H9 (cell line): ENCODE measurements at regions not wholly inside any gene's neighbourhood (a gene's known extent, or its start where the extent isn't known, plus 50 kb on each side); places are given as distances from the start of the nearest gene placed in this dataset.

Experiments used
- DNase-seq: peaks from one replicate; pipeline ENCODE4 v3.0.0-alpha.2; 2017
- H2AFZ ChIP-seq: one replicate; pipeline ENCODE4 v1.6.1; 2013; ENCODE audit warnings: mild to moderate bottlenecking, low read length, control low read depth, moderate library complexity
- H2AK5ac ChIP-seq: 2 replicates; pipeline ENCODE4 v1.6.1; 2013; ENCODE audit warnings: low read length, control low read depth, mixed read lengths; ENCODE audit not compliant: insufficient read length
- H2BK120ac ChIP-seq: one replicate; pipeline ENCODE4 v1.6.1; 2013; ENCODE audit warnings: low read depth, mild to moderate bottlenecking, low read length, control low read depth, inconsistent platforms; ENCODE audit not compliant: poor library complexity, severe bottlenecking
- H2BK12ac ChIP-seq: 2 replicates; pipeline ENCODE4 v1.6.1; 2013; ENCODE audit warnings: low read length, control low read depth, mixed read lengths, low read depth; ENCODE audit not compliant: insufficient read length
- H2BK15ac ChIP-seq: 2 replicates; pipeline ENCODE4 v1.6.1; 2013; ENCODE audit warnings: low read depth, low read length, control low read depth
- H2BK20ac ChIP-seq: one replicate; pipeline ENCODE4 v1.6.1; 2013; ENCODE audit warnings: low read depth, mild to moderate bottlenecking, low read length, control low read depth, inconsistent platforms; ENCODE audit not compliant: poor library complexity, severe bottlenecking
- H2BK5ac ChIP-seq: 2 replicates; pipeline ENCODE4 v1.6.1; 2013; ENCODE audit warnings: low read length, control low read depth, mixed read lengths; ENCODE audit not compliant: insufficient read length
- H3K14ac ChIP-seq: 2 replicates; pipeline ENCODE4 v1.6.1; 2013; ENCODE audit warnings: low read length, control low read depth; ENCODE audit not compliant: insufficient read depth
- H3K18ac ChIP-seq: 2 replicates; pipeline ENCODE4 v1.6.1; 2013; ENCODE audit warnings: low read depth, mild to moderate bottlenecking, mixed read lengths, low read length, control low read depth; ENCODE audit not compliant: insufficient read length
- H3K23ac ChIP-seq: 2 replicates; pipeline ENCODE4 v1.6.1; 2013; ENCODE audit warnings: low read length, control low read depth, mixed read lengths, low read depth; ENCODE audit not compliant: insufficient read length
- H3K23me2 ChIP-seq: 2 replicates; pipeline ENCODE4 v1.6.1; 2013; ENCODE audit warnings: low read depth, mild to moderate bottlenecking, mixed read lengths, low read length, control low read depth; ENCODE audit not compliant: insufficient read length, poor library complexity, severe bottlenecking
- H3K27ac ChIP-seq: 2 replicates; pipeline ENCODE4 v1.5.1; 2013; ENCODE audit warnings: low read length, control low read depth, mixed read lengths, low read depth; ENCODE audit not compliant: insufficient read length
- H3K27me3 ChIP-seq: 2 replicates; pipeline ENCODE4 v1.6.1; 2013; ENCODE audit warnings: low read length, control low read depth, inconsistent platforms; ENCODE audit not compliant: insufficient read depth
- H3K4ac ChIP-seq: 2 replicates; pipeline ENCODE4 v1.6.1; 2013; ENCODE audit warnings: low read depth, mild to moderate bottlenecking, control low read depth, inconsistent platforms, low read length, moderate library complexity
- H3K4me1 ChIP-seq: 2 replicates; pipeline ENCODE4 v1.6.1; 2013; ENCODE audit warnings: low read length, control low read depth, inconsistent platforms; ENCODE audit not compliant: insufficient read depth
- H3K4me2 ChIP-seq: 2 replicates; pipeline ENCODE4 v1.6.1; 2013; ENCODE audit warnings: low read length, control low read depth, mixed read lengths; ENCODE audit not compliant: insufficient read length, insufficient read depth
- H3K56ac ChIP-seq: 2 replicates; pipeline ENCODE4 v1.6.1; 2013; ENCODE audit warnings: low read depth, mild to moderate bottlenecking, mixed read lengths, low read length, control low read depth; ENCODE audit not compliant: insufficient read length
- H3K79me1 ChIP-seq: 2 replicates; pipeline ENCODE4 v1.6.1; 2013; ENCODE audit warnings: low read depth, mild to moderate bottlenecking, moderate library complexity, low read length, control low read depth, inconsistent platforms; ENCODE audit not compliant: insufficient read depth, poor library complexity, severe bottlenecking
- H3K79me2 ChIP-seq: 2 replicates; pipeline ENCODE4 v1.6.1; 2013; ENCODE audit warnings: low read length, control low read depth, inconsistent platforms; ENCODE audit not compliant: insufficient read depth
- H3K9ac ChIP-seq: 2 replicates; pipeline ENCODE4 v1.6.1; 2013; ENCODE audit warnings: low read length, control low read depth, mixed read lengths; ENCODE audit not compliant: insufficient read length; ENCODE audit errors: extremely low read depth
- H3K9me3 ChIP-seq: one replicate; pipeline ENCODE4 v1.6.1; 2013; ENCODE audit warnings: low read depth, low read length, inconsistent platforms; ENCODE audit not compliant: control insufficient read depth
- H3T11ph ChIP-seq: one replicate; pipeline ENCODE4 v1.6.1; 2013; ENCODE audit warnings: mild to moderate bottlenecking, low read length, control low read depth, inconsistent platforms
- H4K20me1 ChIP-seq: one replicate; pipeline ENCODE4 v1.6.1; 2013; ENCODE audit not compliant: control insufficient read depth, insufficient read length, insufficient read depth
- H4K5ac ChIP-seq: 2 replicates; pipeline ENCODE4 v1.6.1; 2013; ENCODE audit warnings: low read depth, mild to moderate bottlenecking, mixed read lengths, low read length, control low read depth; ENCODE audit not compliant: insufficient read length
- H4K8ac ChIP-seq: replicated peaks from 2 replicates; pipeline ENCODE4 v1.6.1; 2013; ENCODE audit warnings: low read length, control low read depth, mixed read lengths, low read depth; ENCODE audit not compliant: insufficient read length
- H4K91ac ChIP-seq: 2 replicates; pipeline ENCODE4 v1.6.1; 2013; ENCODE audit warnings: low read depth, mild to moderate bottlenecking, moderate library complexity, mixed read lengths, low read length, control low read depth; ENCODE audit not compliant: insufficient read length
- H3K27ac Mint-ChIP-seq, 3 experiments: 2 replicates in 2 of 3; 3 replicates in 1 of 3; pipeline ENCODE4 v1.8.0; 2020 to 2021; ENCODE audit warnings: mixed read lengths in 3 of 3, mild to moderate bottlenecking in 1 of 3, moderate library complexity in 1 of 3
- H3K27me3 Mint-ChIP-seq: 2 replicates; pipeline ENCODE4 v1.8.0; 2021; ENCODE audit warnings: low read depth, mild to moderate bottlenecking, moderate library complexity, mixed read lengths
- H3K36me3 Mint-ChIP-seq, 3 experiments: 2 replicates in 2 of 3; 3 replicates in 1 of 3; pipeline ENCODE4 v1.8.0; 2020 to 2021; ENCODE audit warnings: low read depth in 3 of 3, mixed read lengths in 3 of 3; ENCODE audit not compliant: insufficient read depth in 1 of 3
- H3K4me1 Mint-ChIP-seq, 2 experiments: 2 replicates each; pipeline ENCODE4 v1.8.0; 2020; ENCODE audit warnings: mixed read lengths in 2 of 2
- H3K4me3 Mint-ChIP-seq, 2 experiments: 2 replicates in 1 of 2; 3 replicates in 1 of 2; pipeline ENCODE4 v1.8.0; 2020 to 2021; ENCODE audit warnings: mild to moderate bottlenecking in 2 of 2, mixed read lengths in 2 of 2, moderate library complexity in 1 of 2
- H3K9me3 Mint-ChIP-seq, 2 experiments: 2 replicates in 1 of 2; 3 replicates in 1 of 2; pipeline ENCODE4 v1.8.0; 2020; ENCODE audit warnings: mild to moderate bottlenecking in 2 of 2, mixed read lengths in 2 of 2, moderate library complexity in 1 of 2
- CTCF ChIP-seq: fragments of 200-600 bp; sonication (generic); conservative IDR thresholded peaks from 3 replicates; pipeline ENCODE4 v1.8.0; 2021; ENCODE audit warnings: antibody characterized with exemption, mild to moderate bottlenecking
- WGBS: extraction: QIAGEN DNeasy Blood & Tissue Kit; methylation state at CpG from one replicate; pipeline ENCODE4 v1.1.7; 2013; ENCODE audit warnings: missing lambda C conversion rate, low lambda C conversion rate, mixed read lengths; ENCODE audit not compliant: insufficient read length; ENCODE audit errors: extremely low coverage; 5-methylcytosine and 5-hydroxymethylcytosine counted together

GRCh38 chr4:111722213-111722720 is 423.0 kb upstream of the FAM241A start:
- no peak overlapping the region for H2AFZ ChIP-seq
- no peak overlapping the region for H4K5ac ChIP-seq
- H2BK120ac ChIP-seq = no peak overlapping the region
- H4K8ac ChIP-seq = no peak overlapping the region
- H2BK12ac ChIP-seq = no peak overlapping the region
- no peak overlapping the region for H3K14ac ChIP-seq
- no peak overlapping the region for H3K18ac ChIP-seq
- no peak overlapping the region for H2BK20ac ChIP-seq
- H3K4me3 Mint-ChIP-seq = no peak overlapping the region
- DNase-seq = no peak
- no peak overlapping the region for H3K27ac ChIP-seq
- H3K4me2 ChIP-seq = no peak overlapping the region
- no peaks in the 10 kb centered on the region for H3K9me3 Mint-ChIP-seq
- H3K79me1 ChIP-seq = no peaks in the 10 kb centered on the region
- WGBS = no CpG with 5 or more reads among the region's 2 CpGs
- no peaks in the 10 kb centered on the region for H3K79me2 ChIP-seq
- no peak overlapping the region for H3K56ac ChIP-seq
- no peak overlapping the region for H2AK5ac ChIP-seq
- H2BK15ac ChIP-seq = no peak overlapping the region
- H3K4me1 Mint-ChIP-seq = peaks cover 3 to 6% of the 10 kb centered on the region in 2 experiments
- no peaks in the 10 kb centered on the region for H3K27me3 ChIP-seq
- no peaks in the 10 kb centered on the region for H3K9me3 ChIP-seq
- TF ChIP-seq CTCF = no peak
- no peaks in the 10 kb centered on the region for H3K27me3 Mint-ChIP-seq
- H4K20me1 ChIP-seq = no peaks in the 10 kb centered on the region
- H3K9ac ChIP-seq = no peak overlapping the region
- no peak overlapping the region for H3K4ac ChIP-seq
- no peaks in the 10 kb centered on the region for H3K23me2 ChIP-seq
- no peak overlapping the region for H2BK5ac ChIP-seq
- no peaks in the 10 kb centered on the region for H3K36me3 Mint-ChIP-seq
- H3K27ac Mint-ChIP-seq = no peak overlapping the region
- H3T11ph ChIP-seq = no peak overlapping the region
- no peak overlapping the region for H4K91ac ChIP-seq
- H3K23ac ChIP-seq = no peak overlapping the region
- no peaks in the 10 kb centered on the region for H3K4me1 ChIP-seq
